Neural progenitor cell (in vitro differentiated cells): ENCODE measurements at regions not wholly inside any gene's neighbourhood (a gene's known extent, or its start where the extent isn't known, plus 50 kb on each side); places are given as distances from the start of the nearest gene placed in this dataset.

Source experiments
- DNase-seq: peaks from one replicate; pipeline ENCODE4 v3.0.0-alpha.2; 2016; ENCODE audit warnings: low spot score
- H2AFZ ChIP-seq: fragments of 200-600 bp; sonication (generic); replicated peaks from 2 replicates; pipeline ENCODE4 v1.6.1; 2016; ENCODE audit warnings: antibody characterized with exemption
- H3F3A ChIP-seq: fragments of 200-600 bp; sonication (generic); 2 replicates; pipeline ENCODE4 v1.6.1; 2016; ENCODE audit warnings: antibody characterized with exemption, low read depth
- H3K27ac ChIP-seq: fragments of 200-600 bp; sonication (generic); 2 replicates; pipeline ENCODE4 v1.5.1; 2016; ENCODE audit warnings: mild to moderate bottlenecking
- H3K27me3 ChIP-seq: fragments of 200-600 bp; sonication (generic); 2 replicates; pipeline ENCODE4 v1.6.1; 2016; ENCODE audit warnings: mild to moderate bottlenecking, moderate library complexity
- H3K36me3 ChIP-seq: fragments of 200-600 bp; sonication (generic); 2 replicates; pipeline ENCODE4 v1.5.1; 2016
- H3K4me1 ChIP-seq: fragments of 200-600 bp; sonication (generic); 2 replicates; pipeline ENCODE4 v1.6.1; 2016; ENCODE audit warnings: mixed run types
- H3K4me2 ChIP-seq: fragments of 200-600 bp; sonication (generic); 2 replicates; pipeline ENCODE4 v1.6.1; 2016
- H3K4me3 ChIP-seq: fragments of 200-600 bp; sonication (generic); 2 replicates; pipeline ENCODE4 v1.5.1; 2016
- H3K79me2 ChIP-seq: fragments of 200-600 bp; sonication (generic); 2 replicates; pipeline ENCODE4 v1.6.1; 2016; ENCODE audit warnings: low read depth
- H3K9ac ChIP-seq: fragments of 200-600 bp; sonication (generic); 2 replicates; pipeline ENCODE4 v1.6.1; 2016
- H3K9me3 ChIP-seq: fragments of 200-600 bp; sonication (generic); 2 replicates; pipeline ENCODE4 v1.5.1; 2016; ENCODE audit warnings: low read depth
- H4K20me1 ChIP-seq: fragments of 200-600 bp; sonication (generic); 2 replicates; pipeline ENCODE4 v1.6.1; 2016; ENCODE audit warnings: low read depth
- H3K27ac Mint-ChIP-seq: 3 replicates; pipeline ENCODE4 v1.8.0; 2021; ENCODE audit warnings: mixed read lengths
- H3K27me3 Mint-ChIP-seq: 2 replicates; pipeline ENCODE4 v1.8.0; 2022; ENCODE audit warnings: low read depth, mild to moderate bottlenecking, inconsistent platforms, moderate library complexity, mixed read lengths; ENCODE audit not compliant: insufficient read depth
- H3K36me3 Mint-ChIP-seq: 3 replicates; pipeline ENCODE4 v1.8.0; 2021; ENCODE audit warnings: mixed read lengths
- H3K4me1 Mint-ChIP-seq: 3 replicates; pipeline ENCODE4 v1.8.0; 2021; ENCODE audit warnings: mixed read lengths
- H3K4me3 Mint-ChIP-seq: 3 replicates; pipeline ENCODE4 v1.8.0; 2021; ENCODE audit warnings: mild to moderate bottlenecking, moderate library complexity, mixed read lengths
- H3K9me3 Mint-ChIP-seq: 3 replicates; pipeline ENCODE4 v1.8.0; 2020; ENCODE audit warnings: mixed read lengths
- CTCF ChIP-seq: fragments of 200-600 bp; sonication (generic); IDR thresholded peaks from 2 replicates; pipeline ENCODE4 v1.5.1; 2017; ENCODE audit warnings: antibody characterized with exemption, mild to moderate bottlenecking
- EZH2 ChIP-seq: fragments of 200-600 bp; sonication (generic); IDR thresholded peaks from 2 replicates; pipeline ENCODE4 v1.6.1; 2017; ENCODE audit warnings: antibody characterized with exemption, mild to moderate bottlenecking, moderate library complexity
- EZH2phosphoT487 ChIP-seq: fragments of 200-600 bp; sonication (generic); IDR thresholded peaks from 2 replicates; pipeline ENCODE4 v1.6.1; 2017; ENCODE audit warnings: antibody characterized with exemption

GRCh38 chr16:89033796-89034572 lies 57.0 kb upstream of the CBFA2T3 start:
- Histone ChIP-seq H3K27me3 (peaks cover 6% of the 10 kb centered on the region), H3F3A (peaks cover 4% of the 10 kb centered on the region), H3K4me3 (no peak overlapping the region), H3K9me3 (no peaks in the 10 kb centered on the region), H3K4me2 (peak overlapping the region; percentile 60), H4K20me1 (peaks cover 16% of the 10 kb centered on the region), H3K36me3 (no peaks in the 10 kb centered on the region), H3K27ac (no peak overlapping the region), H3K79me2 (no peaks in the 10 kb centered on the region), H2AFZ (no peak overlapping the region), H3K9ac (no peak overlapping the region), H3K4me1 (peaks cover 9% of the 10 kb centered on the region)
- peaks cover 18% of the 10 kb centered on the region for H3K4me1 Mint-ChIP-seq
- H3K27ac Mint-ChIP-seq, result peak overlapping the region; percentile 46
- peaks cover 5% of the 10 kb centered on the region for H3K9me3 Mint-ChIP-seq
- TF ChIP-seq CTCF (no peak), EZH2phosphoT487 (no peak), EZH2 (no peak)
- H3K36me3 Mint-ChIP-seq, result no peaks in the 10 kb centered on the region
- H3K4me3 Mint-ChIP-seq, result no peak overlapping the region
- H3K27me3 Mint-ChIP-seq, result peaks cover 10% of the 10 kb centered on the region
- DNase-seq, result no peak

- peaks cover 6% of the 10 kb centered on the region for H3K27me3 ChIP-seq
- peaks cover 4% of the 10 kb centered on the region for H3F3A ChIP-seq
- Mint-ChIP-seq H3K4me1 (peaks cover 18% of the 10 kb centered on the region), H3K4me3 (no peak overlapping the region), H3K9me3 (peaks cover 5% of the 10 kb centered on the region), H3K27ac (no peak overlapping the region), H3K36me3 (no peaks in the 10 kb centered on the region), H3K27me3 (peaks cover 10% of the 10 kb centered on the region)
- H3K9ac ChIP-seq, result no peak overlapping the region
- H3K4me1 ChIP-seq, result peaks cover 9% of the 10 kb centered on the region
- no peak overlapping the region for H2AFZ ChIP-seq
- H4K20me1 ChIP-seq, result peaks cover 16% of the 10 kb centered on the region
- H3K79me2 ChIP-seq, result no peaks in the 10 kb centered on the region
- H3K4me3 ChIP-seq, result no peak overlapping the region
- H3K4me2 ChIP-seq, result peak overlapping the region; percentile 60
- no peak for DNase-seq
- H3K36me3 ChIP-seq, result no peaks in the 10 kb centered on the region
- H3K27ac ChIP-seq, result no peak overlapping the region
- no peak for TF ChIP-seq EZH2phosphoT487
- no peak for TF ChIP-seq CTCF
- TF ChIP-seq EZH2, result no peak
- H3K9me3 ChIP-seq, result no peaks in the 10 kb centered on the region
These were observed 57.6 kb upstream of the CBFA2T3 start for GRCh38 chr16:89034573-89034961.

- TF ChIP-seq EZH2 (no peak), CTCF (no peak), EZH2phosphoT487 (no peak)
- Mint-ChIP-seq H3K4me1 (peaks cover 18% of the 10 kb centered on the region), H3K27ac (peak overlapping the region; percentile 10), H3K36me3 (no peaks in the 10 kb centered on the region), H3K4me3 (peak overlapping the region; percentile 28), H3K27me3 (peaks cover 10% of the 10 kb centered on the region), H3K9me3 (peaks cover 5% of the 10 kb centered on the region)
- Histone ChIP-seq H3K4me3 (no peak overlapping the region), H3K36me3 (no peaks in the 10 kb centered on the region), H3K27ac (no peak overlapping the region), H3K9me3 (no peaks in the 10 kb centered on the region), H3K27me3 (peaks cover 6% of the 10 kb centered on the region), H4K20me1 (peaks cover 16% of the 10 kb centered on the region), H3K79me2 (no peaks in the 10 kb centered on the region), H3K9ac (no peak overlapping the region), H2AFZ (no peak overlapping the region), H3K4me2 (peak overlapping the region; percentile 60), H3F3A (peaks cover 4% of the 10 kb centered on the region), H3K4me1 (peaks cover 9% of the 10 kb centered on the region)
- DNase-seq, result peak; percentile 41
These were observed 58.1 kb upstream of the CBFA2T3 start for GRCh38 chr16:89034971-89035668.
